ENCODE measurements at regions not wholly inside any gene's neighbourhood (a gene's known extent, or its start where the extent isn't known, plus 50 kb on each side); places are given as distances from the start of the nearest gene placed in this dataset.

- Histone ChIP-seq H3K27ac (ENCODE audit: extremely low read depth, low read depth, low read length) (no peak overlapping the region), H3K9me3 (ENCODE audit: control insufficient read depth, insufficient read depth, low read depth, low read length) (peaks cover 2% of the 10 kb centered on the region; the same call in 1 of the 2 replicates), H3K4me3 (ENCODE audit: low read depth, low read length) (no peak overlapping the region), H3K4me1 (ENCODE audit: control insufficient read depth, insufficient read depth, low read length) (peaks cover 20% of the 10 kb centered on the region), H3K36me3 (ENCODE audit: control insufficient read depth in 2 of 2, insufficient read depth in 1 of 2, low read length in 2 of 2) (no peaks in the 10 kb centered on the region)
- TF ChIP-seq ZNF747 (tag by site-specific recombination; IDR thresholded peaks at IDR 0.05) = no peak
- no peak for TF ChIP-seq ZFP41 (tag by site-specific recombination; IDR thresholded peaks at IDR 0.05; ENCODE audit: borderline replicate concordance)
- no peak for TF ChIP-seq ZNF280C (tag by site-specific recombination; IDR thresholded peaks at IDR 0.05)
- no peak for TF ChIP-seq ZNF37A (tag by site-specific recombination; IDR thresholded peaks at IDR 0.05)
- TF ChIP-seq ZNF670 (tag by site-specific recombination; IDR thresholded peaks at IDR 0.05; ENCODE audit: low read depth) = no peak
- POLR2A ChIA-PET = no interaction called here
- CTCF ChIA-PET = interaction anchor here (0.6 to 1.6 kb wide), 4 partner anchors 32 to 445 kb away, joined by 3 to 8 read pairs (median 4); no protein-coding TSS in a partner anchor
Measured at GRCh38 chr19:28419312-28419711, 793.6 kb downstream of the UQCRFS1 start.

- Histone ChIP-seq H3K27ac (ENCODE audit: extremely low read depth, low read depth, low read length) (no peak overlapping the region), H3K9me3 (ENCODE audit: control insufficient read depth, insufficient read depth, low read depth, low read length) (peaks cover 2% of the 10 kb centered on the region; the same call in 1 of the 2 replicates), H3K4me3 (ENCODE audit: low read depth, low read length) (no peak overlapping the region), H3K4me1 (ENCODE audit: control insufficient read depth, insufficient read depth, low read length) (peaks cover 5% of the 10 kb centered on the region; the same call in 1 of the 2 replicates), H3K36me3 (ENCODE audit: control insufficient read depth in 2 of 2, insufficient read depth in 1 of 2, low read length in 2 of 2) (no peaks in the 10 kb centered on the region)
- POLR2A ChIA-PET = no interaction called here
- TF ChIP-seq ZNF157 (tag by site-specific recombination; IDR thresholded peaks at IDR 0.05) (no peak), ZNF362 (tag by site-specific recombination; IDR thresholded peaks at IDR 0.05) (no peak), ZNF488 (tag by site-specific recombination; IDR thresholded peaks at IDR 0.05) (no peak), ZSCAN23 (tag by site-specific recombination; IDR thresholded peaks at IDR 0.05) (no peak), ZNF140 (tag by site-specific recombination; IDR thresholded peaks at IDR 0.05) (no peak), SP3 (tag by site-specific recombination; IDR thresholded peaks at IDR 0.05) (no peak), ZBTB21 (tag by site-specific recombination; IDR thresholded peaks at IDR 0.05) (no peak), ZNF677 (tag by site-specific recombination; IDR thresholded peaks at IDR 0.05) (no peak), ZNF26 (tag by site-specific recombination; IDR thresholded peaks at IDR 0.05) (no peak), ZBTB7A (tag by site-specific recombination; IDR thresholded peaks at IDR 0.05; ENCODE audit: low read depth) (no peak), ZFP69B (tag by site-specific recombination; IDR thresholded peaks at IDR 0.05) (no peak), KLF7 (tag by site-specific recombination; IDR thresholded peaks at IDR 0.05; ENCODE audit: borderline replicate concordance) (no peak), ZBTB17 (tag by site-specific recombination; IDR thresholded peaks at IDR 0.05) (no peak), KLF1 (tag by site-specific recombination; IDR thresholded peaks at IDR 0.05) (no peak), ZNF121 (tag by site-specific recombination; IDR thresholded peaks at IDR 0.05) (no peak), ZNF132 (tag by site-specific recombination; IDR thresholded peaks at IDR 0.05; ENCODE audit: borderline replicate concordance) (no peak)
- CTCF ChIA-PET = interaction anchor here (0.7 to 0.9 kb wide), 2 partner anchors 40 to 103 kb away, joined by 3 to 4 read pairs; no protein-coding TSS in a partner anchor
Measured at GRCh38 chr19:28417361-28417760, 795.6 kb downstream of the UQCRFS1 start.
